Suprapubic skin (tissue), 4 donors: ENCODE measurements at regions not wholly inside any gene's neighbourhood (a gene's known extent, or its start where the extent isn't known, plus 50 kb on each side); places are given as distances from the start of the nearest gene placed in this dataset.

Source experiments
- DNase-seq, 2 donors: peaks; one replicate each; pipeline ENCODE4 v3.0.0-alpha.2; 2019; ENCODE audit warnings: low spot score in 2 of 2
- H3K27ac ChIP-seq: fragments of 200-600 bp; sonication (generic); one replicate; pipeline ENCODE4 v1.5.1; 2019
- H3K27me3 ChIP-seq: fragments of 200-600 bp; sonication (generic); one replicate; pipeline ENCODE4 v1.5.1; 2019
- H3K36me3 ChIP-seq: fragments of 200-600 bp; sonication (generic); one replicate; pipeline ENCODE4 v1.5.1; 2019
- H3K4me1 ChIP-seq: fragments of 200-600 bp; sonication (generic); one replicate; pipeline ENCODE4 v1.5.1; 2019
- H3K4me3 ChIP-seq: fragments of 200-600 bp; sonication (generic); one replicate; pipeline ENCODE4 v1.5.1; 2019; ENCODE audit warnings: mild to moderate bottlenecking
- H3K9me3 ChIP-seq: fragments of 200-600 bp; sonication (generic); one replicate; pipeline ENCODE4 v1.5.1; 2019
- CTCF ChIP-seq, 2 donors: fragments of 200-600 bp in 1 of 2; fragments of 450-650 bp in 1 of 2; sonication (generic) in 1 of 2; IDR thresholded peaks; one replicate each; pipeline ENCODE4 v1.5.1; 2016 to 2019; ENCODE audit warnings: antibody characterized with exemption in 2 of 2, mild to moderate bottlenecking in 1 of 2, moderate library complexity in 1 of 2
- EP300 ChIP-seq: sonication (generic); formaldehyde crosslinking; IDR thresholded peaks from one replicate; pipeline ENCODE4 v1.6.1; 2017; ENCODE audit warnings: antibody characterized with exemption
- POLR2A ChIP-seq, 2 donors: fragments of 450-650 bp; IDR thresholded peaks; one replicate each; pipeline ENCODE4 v1.6.1; 2017; ENCODE audit warnings: antibody characterized with exemption in 2 of 2, mild to moderate bottlenecking in 2 of 2, moderate library complexity in 2 of 2
- POLR2AphosphoS5 ChIP-seq, 3 donors: sonication (generic); formaldehyde crosslinking; IDR thresholded peaks; one replicate each; pipeline ENCODE4 v1.6.1; 2017; ENCODE audit warnings: antibody characterized with exemption in 3 of 3
- WGBS: methylation state at CpG from one replicate; pipeline ENCODE4 v1.1.5; 2018; 5-methylcytosine and 5-hydroxymethylcytosine counted together

- WGBS: 70% methylated on average over 6 of the region's 6 CpGs
- Histone ChIP-seq H3K4me3 (no peak overlapping the region), H3K4me1 (no peaks in the 10 kb centered on the region), H3K36me3 (no peaks in the 10 kb centered on the region), H3K27me3 (no peaks in the 10 kb centered on the region), H3K27ac (no peak overlapping the region), H3K9me3 (no peaks in the 10 kb centered on the region)
- TF ChIP-seq POLR2A (IDR thresholded peaks at IDR 0.05) (no peak), CTCF (IDR thresholded peaks at IDR 0.05) (no peak), EP300 (no peak), POLR2AphosphoS5 (IDR thresholded peaks at IDR 0.05) (no peak)
- DNase-seq: no peak
Observed at GRCh38 chr2:7736646-7737305, 819.6 kb downstream of the RNF144A start.

GRCh38 chr2:7738596-7738995 lies 821.4 kb downstream of the RNF144A start:
- H3K4me1 ChIP-seq: no peaks in the 10 kb centered on the region
- no peaks in the 10 kb centered on the region for H3K36me3 ChIP-seq
- no peak for TF ChIP-seq POLR2A (IDR thresholded peaks at IDR 0.05)
- TF ChIP-seq EP300: no peak
- no peak for TF ChIP-seq POLR2AphosphoS5 (IDR thresholded peaks at IDR 0.05)
- TF ChIP-seq CTCF (IDR thresholded peaks at IDR 0.05): no peak
- no peaks in the 10 kb centered on the region for H3K27me3 ChIP-seq
- H3K4me3 ChIP-seq: no peak overlapping the region
- H3K9me3 ChIP-seq: no peaks in the 10 kb centered on the region
- no peak for DNase-seq
- no peak overlapping the region for H3K27ac ChIP-seq
- WGBS: 96% methylated on average over 1 of the region's 1 CpG

GRCh38 chr2:7740114-7740513 lies 822.9 kb downstream of the RNF144A start:
- no peak for DNase-seq
- 90% methylated on average over 2 of the region's 2 CpGs for WGBS
- TF ChIP-seq EP300 (no peak), POLR2A (IDR thresholded peaks at IDR 0.05) (no peak), CTCF (IDR thresholded peaks at IDR 0.05) (no peak), POLR2AphosphoS5 (IDR thresholded peaks at IDR 0.05) (no peak)

GRCh38 chr2:7742301-7742700 lies 825.1 kb downstream of the RNF144A start:
- DNase-seq: no peak
- H3K36me3 ChIP-seq: no peaks in the 10 kb centered on the region
- H3K4me3 ChIP-seq: no peak overlapping the region
- H3K27ac ChIP-seq: no peak overlapping the region
- H3K27me3 ChIP-seq: no peaks in the 10 kb centered on the region
- no peaks in the 10 kb centered on the region for H3K4me1 ChIP-seq
- TF ChIP-seq EP300: no peak
- no peak for TF ChIP-seq POLR2A (IDR thresholded peaks at IDR 0.05)
- TF ChIP-seq CTCF (IDR thresholded peaks at IDR 0.05): no peak
- TF ChIP-seq POLR2AphosphoS5 (IDR thresholded peaks at IDR 0.05): no peak
- WGBS: 92% methylated on average over 3 of the region's 3 CpGs
- no peaks in the 10 kb centered on the region for H3K9me3 ChIP-seq

More at GRCh38 chr2:7740114-7740513, 822.9 kb downstream of the RNF144A start:
- no peaks in the 10 kb centered on the region for H3K36me3 ChIP-seq
- no peak overlapping the region for H3K27ac ChIP-seq
- no peaks in the 10 kb centered on the region for H3K4me1 ChIP-seq
- H3K4me3 ChIP-seq: no peak overlapping the region
- H3K9me3 ChIP-seq: no peaks in the 10 kb centered on the region
- no peaks in the 10 kb centered on the region for H3K27me3 ChIP-seq

- no peaks in the 10 kb centered on the region for H3K9me3 ChIP-seq
- H3K36me3 ChIP-seq: no peaks in the 10 kb centered on the region
- no peaks in the 10 kb centered on the region for H3K27me3 ChIP-seq
- WGBS: 78% methylated on average over 5 of the region's 5 CpGs
- DNase-seq: no peak
- H3K4me1 ChIP-seq: no peaks in the 10 kb centered on the region
- no peak for TF ChIP-seq CTCF (IDR thresholded peaks at IDR 0.05)
- TF ChIP-seq POLR2AphosphoS5 (IDR thresholded peaks at IDR 0.05): no peak
- TF ChIP-seq POLR2A (IDR thresholded peaks at IDR 0.05): no peak
- TF ChIP-seq EP300: no peak
- no peak overlapping the region for H3K4me3 ChIP-seq
- no peak overlapping the region for H3K27ac ChIP-seq
Observed at GRCh38 chr2:7744827-7745226, 827.6 kb downstream of the RNF144A start.
